ENCODE measurements at regions not wholly inside any gene's neighbourhood (a gene's known extent, or its start where the extent isn't known, plus 50 kb on each side); places are given as distances from the start of the nearest gene placed in this dataset.

DNA sequence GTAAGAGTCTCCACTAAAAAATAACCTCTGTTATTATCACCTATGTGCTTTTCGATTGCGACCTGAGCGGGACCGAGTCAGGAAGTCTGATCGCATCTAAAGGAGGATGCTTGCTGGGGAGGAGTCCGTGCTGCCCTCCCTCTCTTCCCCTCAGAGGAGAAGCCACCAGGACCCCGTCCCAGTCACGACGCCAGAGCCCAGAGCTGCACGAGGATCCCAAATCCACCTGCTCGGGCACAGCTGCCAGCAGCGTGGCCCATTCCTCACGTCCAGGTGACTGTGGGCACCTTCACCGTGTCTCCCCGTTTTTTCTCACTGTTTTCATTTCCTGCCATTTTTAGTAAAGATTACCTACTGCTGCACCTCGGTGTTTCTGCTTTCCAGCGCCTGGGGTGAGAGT is 390.3 kb downstream of the BRD1 start:
- no peak for DNase-seq (ENCODE audit: low spot score)

DNA sequence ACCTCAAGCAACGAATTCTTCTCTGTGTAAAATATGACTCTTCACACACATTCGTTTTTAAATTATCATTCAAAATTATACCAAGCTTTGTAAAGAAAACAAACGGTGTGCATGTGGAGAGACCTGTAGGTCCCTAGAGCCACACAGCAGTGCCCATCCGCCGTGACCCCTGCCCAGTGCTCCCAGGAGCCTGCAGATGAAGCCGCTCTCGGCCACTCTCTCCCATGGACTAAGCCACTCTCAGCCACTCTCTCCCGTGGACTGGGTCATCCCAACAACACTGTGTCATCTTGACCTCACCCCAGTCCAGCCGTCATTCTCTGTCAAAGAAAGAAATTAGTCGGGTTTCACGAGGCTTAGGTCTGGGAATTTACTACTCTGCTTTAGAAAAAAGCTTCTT is 391.6 kb downstream of the BRD1 start:
- DNase-seq (ENCODE audit: low spot score): no peak

DNA sequence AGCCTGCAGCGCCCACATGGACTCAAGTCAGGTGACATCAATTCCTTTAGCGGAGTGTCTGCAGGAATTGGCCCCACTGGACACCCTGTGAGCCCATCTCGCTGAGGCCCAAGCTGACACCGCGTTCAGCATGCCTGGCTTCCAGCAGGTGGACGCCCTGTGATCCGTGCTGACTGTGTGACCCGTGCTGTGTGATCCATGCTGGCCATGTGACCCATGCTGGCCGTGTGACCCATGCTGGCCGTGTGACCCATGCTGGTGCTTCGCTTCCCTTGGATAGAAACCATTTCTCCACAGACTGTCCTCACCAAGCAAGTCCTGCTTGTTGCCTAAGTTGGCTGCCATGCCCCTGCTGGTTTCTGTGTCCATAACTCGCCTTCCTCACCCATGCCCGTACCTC is 392.1 kb downstream of the BRD1 start:
- no peak for DNase-seq (ENCODE audit: low spot score)

DNA sequence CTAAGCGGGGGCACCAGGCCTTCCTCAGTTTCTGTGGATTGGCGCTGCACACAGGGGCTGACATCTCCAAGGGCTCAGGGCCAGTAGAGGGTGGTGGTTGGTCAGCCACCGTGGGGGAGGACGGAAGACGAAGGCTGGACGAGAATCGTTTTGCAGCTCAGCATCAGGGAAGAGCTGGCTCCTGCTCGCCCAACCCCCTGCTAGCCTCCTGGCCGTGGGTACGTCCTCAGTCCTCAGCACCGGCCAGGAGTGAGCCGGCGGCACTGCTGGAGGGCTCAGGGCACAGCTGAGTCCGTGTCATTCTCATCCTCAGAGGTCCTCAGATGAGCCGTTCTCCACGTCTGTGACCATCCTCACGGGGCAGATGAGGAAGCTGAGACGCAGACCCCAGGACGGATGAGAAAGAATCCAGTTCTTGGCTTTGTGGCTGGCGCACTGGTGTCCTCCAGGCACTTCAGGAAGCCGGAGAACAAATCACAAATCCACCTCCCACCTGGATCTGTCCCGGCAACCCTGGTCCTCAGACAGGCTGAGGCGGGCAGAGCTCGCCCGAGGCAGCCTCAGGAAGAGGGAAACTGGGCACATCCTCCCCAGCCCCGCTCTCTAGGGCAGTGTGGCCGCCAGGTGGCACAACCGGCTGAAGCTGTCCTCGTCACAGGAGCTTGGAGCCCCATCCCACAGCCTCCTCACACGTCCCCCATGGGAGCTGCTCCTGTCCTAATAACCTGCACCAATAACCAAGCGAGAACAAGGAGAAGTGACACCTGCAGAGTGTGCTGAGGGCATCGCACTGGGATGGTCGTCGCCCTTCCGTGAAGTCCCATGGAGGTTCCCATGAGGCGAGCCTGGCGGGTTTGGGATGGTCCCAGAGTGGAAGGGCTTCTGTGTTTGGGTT is 393.7 kb downstream of the BRD1 start:
- no peak for DNase-seq (ENCODE audit: low spot score)

DNA sequence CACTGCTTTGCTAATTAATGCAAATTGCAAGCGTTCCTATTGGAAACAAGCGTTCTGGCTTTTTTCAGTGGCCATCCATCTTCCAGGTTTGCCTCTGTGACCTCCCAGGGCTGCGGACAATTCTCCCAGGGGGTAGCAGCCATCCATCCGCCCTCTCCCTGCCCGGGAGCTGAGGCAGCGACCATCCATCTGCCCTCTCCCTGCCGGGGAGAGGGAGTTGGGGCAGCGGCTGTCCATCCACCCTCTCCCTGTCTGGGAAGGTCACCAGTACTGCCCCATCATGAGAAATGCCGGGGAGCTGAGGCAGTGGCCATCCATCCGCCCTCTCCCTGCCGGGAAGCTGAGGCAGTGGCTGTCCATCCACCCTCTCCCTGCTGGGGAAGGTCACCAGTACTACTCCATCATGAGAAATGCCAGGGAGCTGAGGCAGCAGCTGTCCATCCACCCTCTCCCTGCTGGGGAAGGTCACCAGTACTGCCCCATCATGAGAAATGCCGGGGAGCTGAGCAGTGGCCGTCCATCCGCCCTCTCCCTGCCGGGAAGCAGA is 394.7 kb downstream of the BRD1 start:
- DNase-seq (ENCODE audit: low spot score): no peak

DNA sequence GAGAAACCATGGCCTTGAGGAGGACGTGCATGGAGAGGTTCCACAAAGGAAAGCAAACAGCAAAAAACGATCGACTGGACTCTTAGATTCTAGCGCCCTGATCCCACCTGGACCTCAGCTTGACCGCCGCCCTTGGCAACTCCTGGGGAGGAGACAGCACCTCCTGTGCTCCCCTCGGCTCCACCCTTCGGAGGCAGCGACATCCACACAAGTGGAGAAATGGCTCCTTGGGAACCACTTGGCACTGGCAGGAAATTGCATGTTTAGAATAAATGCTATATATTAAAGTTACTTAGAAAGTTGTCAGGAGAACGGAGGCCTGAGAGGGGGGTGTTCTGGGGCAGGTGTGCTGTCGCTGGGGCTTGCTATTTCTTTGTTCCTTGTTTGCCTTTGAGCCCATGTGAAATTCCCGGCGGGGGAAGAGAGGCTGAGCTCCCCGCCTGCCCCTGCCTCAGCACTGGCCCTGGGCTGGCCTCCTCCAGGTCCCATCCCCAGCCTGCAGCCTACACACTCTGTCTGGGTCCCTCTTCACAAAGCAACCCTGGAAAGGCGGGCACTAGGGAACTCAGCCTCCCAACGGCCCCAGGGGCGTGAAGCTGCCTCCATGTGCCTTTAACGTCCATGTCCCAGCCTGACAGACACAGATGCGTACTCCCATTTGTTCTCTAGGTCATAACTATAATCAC is 395.3 kb downstream of the BRD1 start:
- no peak for DNase-seq (ENCODE audit: low spot score)

DNA sequence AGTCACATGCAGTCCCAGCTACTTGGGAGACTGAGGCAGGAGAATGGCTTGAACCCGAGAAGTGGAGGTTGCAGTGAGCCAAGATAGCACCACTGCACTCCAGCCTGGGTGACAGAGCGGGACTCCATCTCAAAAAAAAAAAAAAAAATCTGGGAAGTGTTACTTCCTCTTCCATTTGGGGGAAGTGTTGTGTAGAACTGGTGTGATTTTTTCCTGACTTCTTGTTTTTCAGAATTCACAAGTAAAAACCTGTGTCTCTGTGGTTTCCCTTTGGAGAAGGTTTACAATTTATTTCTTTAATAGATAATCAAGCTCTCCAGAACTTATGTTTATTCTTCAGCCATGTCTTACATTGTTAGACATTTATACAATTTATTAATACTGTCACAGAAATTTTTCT is 396.1 kb downstream of the BRD1 start:
- DNase-seq (ENCODE audit: low spot score): no peak

DNA sequence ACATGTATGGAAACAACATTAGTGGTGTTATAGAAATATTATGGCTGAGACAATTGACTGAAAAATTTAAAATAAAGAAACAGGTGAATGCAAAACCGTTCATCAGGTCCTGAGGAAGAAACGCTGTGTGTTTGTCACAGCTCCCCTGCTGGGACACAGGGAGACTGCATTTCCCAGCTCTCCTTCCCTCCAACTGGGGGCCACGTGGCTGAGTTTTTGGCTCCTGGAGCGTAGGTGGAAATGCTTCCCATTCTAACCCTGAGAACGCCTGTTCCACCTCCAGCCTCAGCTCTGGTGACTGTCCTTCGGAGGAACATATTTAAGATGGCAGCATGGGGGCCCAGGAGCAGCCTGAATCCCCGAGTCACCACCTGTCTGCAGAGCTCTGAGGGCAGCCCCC is 398.6 kb downstream of the BRD1 start:
- no peak for DNase-seq (ENCODE audit: low spot score)

DNA sequence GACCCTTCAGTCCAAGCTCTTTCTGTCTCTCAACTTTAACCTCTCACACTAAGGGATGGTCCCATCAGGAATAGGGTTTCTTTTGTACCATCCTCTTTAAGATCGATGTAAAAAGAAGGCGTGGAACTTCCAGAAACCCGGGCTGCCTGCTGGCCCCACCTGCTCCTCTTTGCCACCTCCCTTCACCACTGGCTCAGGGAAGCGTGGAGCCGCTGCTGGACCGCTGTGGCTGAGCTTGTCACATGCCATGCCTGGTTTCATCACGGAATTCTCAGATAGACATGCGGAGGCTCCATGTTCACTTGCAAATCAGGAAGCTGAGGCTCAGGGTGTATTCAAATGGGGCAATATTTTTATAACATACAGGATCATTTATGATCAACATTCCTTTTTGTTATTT is 399.7 kb downstream of the BRD1 start:
- peak; percentile 34 for DNase-seq (ENCODE audit: low spot score)

DNA sequence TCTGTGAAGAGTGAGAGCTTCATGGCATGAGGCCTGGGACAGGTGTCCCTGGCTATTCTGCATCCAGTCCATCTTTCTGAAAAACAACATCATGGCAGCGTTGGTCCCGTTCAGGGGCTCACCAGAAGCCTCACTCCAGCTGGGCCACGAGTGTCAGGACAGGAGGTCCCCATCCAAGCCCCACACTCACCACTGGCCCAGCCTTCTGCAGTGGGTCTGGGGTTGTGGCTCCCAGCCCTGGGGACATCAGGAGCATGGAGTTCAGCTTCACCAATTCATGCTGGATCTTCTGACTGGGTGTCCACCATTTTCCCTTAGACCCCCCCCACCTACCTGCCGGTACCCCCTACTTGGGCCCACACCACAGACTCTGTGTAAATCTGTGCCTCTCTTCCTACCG is 400.3 kb downstream of the BRD1 start:
- peak; percentile 30 for DNase-seq (ENCODE audit: low spot score)

DNA sequence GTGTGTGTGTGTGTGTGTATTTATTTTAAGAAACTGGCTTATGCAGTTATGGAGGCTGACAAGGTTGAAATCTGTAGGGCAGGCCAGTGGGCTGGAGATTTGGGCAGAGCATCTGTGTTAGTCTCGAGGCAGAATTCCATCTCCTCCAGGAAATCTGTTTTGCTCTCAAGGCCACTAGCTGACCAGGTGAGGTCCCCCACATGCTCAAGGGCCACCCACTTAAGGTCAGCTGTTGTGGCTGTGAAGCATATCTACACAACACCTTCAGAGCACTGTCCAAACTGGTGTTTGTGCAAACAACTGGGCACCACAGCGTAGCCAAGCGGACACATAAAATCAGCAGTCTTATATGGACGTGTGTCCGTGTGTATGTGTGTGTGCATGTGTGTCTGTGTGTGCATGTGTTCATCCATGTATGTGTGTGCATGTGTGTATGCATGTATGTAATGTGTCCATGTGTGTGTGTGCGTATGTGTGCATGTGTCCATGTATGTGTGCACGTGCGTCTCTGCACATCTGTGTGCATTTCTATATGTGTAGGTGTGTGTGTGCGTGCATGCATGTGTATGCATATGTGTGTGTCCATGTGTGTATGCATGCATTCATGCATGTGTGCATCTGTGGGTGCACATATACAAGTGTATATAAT is 400.9 kb downstream of the BRD1 start:
- no peak for DNase-seq (ENCODE audit: low spot score)

DNA sequence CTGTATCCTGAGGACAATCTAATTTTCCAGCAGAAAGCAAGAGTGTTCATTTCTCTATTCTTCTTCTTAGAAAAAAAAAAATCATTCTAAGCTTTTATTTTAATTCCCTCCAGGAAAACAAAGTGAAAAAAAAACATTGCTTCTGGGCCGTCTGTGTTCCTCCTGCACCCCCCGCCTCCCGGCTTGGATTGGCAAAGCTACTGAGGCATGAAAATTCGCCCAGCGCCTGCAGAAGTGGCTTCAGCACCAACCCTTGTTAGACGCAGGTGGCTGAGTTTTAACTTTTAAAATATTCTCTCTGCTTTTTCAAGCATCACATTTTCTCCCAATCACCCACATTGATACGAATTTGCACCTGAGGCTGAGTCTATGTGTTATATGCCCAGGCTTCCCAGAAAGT is 401.6 kb downstream of the BRD1 start:
- peak; percentile 42 for DNase-seq (ENCODE audit: low spot score)

DNA sequence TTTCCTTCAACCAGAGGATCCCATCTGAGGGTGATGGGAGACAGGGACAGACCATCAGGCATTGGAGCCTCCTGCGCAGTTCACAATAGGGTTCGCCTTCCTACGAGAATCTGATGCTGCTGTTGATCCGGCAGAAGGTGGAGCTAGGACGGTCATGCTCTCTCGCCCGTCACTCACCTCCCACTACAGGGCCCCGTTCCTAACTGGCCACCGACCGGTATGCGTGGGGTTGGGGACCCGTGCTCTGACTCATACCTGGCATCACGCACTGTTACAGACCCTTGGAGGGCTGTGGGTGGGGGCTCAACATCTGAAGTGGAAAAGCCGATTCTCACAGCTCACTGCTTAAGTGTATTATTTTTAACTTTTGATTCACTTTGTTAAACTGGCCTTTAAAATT is 402.3 kb downstream of the BRD1 start:
- DNase-seq (ENCODE audit: low spot score): no peak

DNA sequence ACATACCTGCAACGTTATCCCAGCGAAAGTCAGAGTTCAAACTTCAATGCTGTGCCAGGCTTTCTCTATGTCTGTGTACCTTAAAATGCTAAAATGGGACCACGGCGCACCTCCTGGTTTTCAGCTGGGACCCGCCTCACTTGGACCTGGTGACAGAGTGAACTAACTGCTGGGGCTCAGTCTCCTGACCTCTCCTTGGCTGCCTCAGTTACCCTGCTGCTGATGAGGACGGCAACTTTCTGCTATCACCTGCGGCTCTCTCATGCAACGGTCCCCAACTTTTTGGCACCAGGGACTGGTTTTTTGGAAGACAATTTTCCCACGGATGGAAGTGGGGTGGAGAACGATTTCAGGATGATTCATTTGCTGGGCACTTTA is 402.8 kb downstream of the BRD1 start:
- no peak for DNase-seq (ENCODE audit: low spot score)

DNA sequence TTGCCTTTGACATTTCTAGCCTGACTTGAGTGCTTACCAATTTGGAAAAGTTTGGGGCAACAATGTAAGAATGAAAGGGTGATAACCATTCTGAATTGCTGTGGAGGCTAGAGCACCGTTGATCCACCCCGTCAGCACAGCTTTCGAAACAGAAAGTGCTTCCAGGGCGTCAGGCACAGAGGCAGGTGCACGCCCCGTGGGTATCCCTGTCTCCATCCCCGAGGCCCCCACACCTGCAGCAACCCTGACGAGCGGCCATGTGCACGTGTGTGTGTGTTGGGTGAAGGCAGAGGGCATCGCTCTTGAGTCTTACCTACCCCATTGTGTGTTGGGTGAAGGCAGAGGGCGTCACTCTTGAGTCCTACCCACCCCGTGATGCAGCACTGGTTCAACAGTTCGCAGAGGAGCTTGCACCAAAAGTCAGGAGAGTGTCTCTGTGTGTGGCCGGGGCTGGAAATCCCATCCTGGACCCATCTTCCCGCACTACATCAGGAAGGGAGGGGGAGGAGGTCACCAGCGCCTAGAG is 404.5 kb downstream of the BRD1 start:
- DNase-seq (ENCODE audit: low spot score): no peak

DNA sequence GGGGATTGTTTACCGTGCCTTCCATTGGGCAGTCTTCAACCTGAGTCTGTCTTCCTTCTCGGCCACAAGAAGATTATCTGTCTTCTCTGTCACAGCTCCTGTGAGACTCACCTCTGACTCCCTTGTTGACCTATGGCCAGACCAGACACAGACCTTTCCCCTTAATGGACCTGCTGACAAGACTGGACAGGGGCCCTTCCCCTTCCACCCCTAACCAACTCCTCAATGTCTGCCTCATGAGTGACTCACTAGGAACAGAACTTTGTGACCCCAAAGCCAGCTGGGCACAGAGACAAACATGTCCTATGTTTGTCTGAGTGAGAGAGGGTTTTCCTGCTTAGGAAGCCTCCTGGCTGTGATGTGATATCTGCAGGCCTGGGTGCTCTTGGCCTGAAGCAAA is 405.0 kb downstream of the BRD1 start:
- DNase-seq (ENCODE audit: low spot score): no peak

DNA sequence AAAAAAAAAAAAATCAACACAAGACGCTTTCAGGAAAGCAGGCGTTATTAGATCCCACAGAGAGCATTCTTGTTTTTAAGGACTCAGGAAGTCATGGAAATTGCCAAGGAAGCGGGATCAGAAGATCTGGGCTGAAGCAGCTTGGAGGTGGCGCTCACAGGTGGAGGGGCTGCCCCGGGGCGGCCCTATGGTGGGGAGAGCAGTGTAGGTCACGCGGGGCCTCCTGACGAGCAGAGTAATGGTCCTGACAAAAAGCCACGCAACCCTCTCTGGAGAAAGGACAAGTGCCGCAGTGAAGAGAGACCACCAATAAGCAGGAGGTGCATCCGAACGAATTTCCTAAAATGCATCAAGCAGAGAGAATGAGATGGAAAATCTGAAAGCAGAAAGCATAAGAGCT is 407.0 kb downstream of the BRD1 start:
- DNase-seq (ENCODE audit: low spot score): no peak

DNA sequence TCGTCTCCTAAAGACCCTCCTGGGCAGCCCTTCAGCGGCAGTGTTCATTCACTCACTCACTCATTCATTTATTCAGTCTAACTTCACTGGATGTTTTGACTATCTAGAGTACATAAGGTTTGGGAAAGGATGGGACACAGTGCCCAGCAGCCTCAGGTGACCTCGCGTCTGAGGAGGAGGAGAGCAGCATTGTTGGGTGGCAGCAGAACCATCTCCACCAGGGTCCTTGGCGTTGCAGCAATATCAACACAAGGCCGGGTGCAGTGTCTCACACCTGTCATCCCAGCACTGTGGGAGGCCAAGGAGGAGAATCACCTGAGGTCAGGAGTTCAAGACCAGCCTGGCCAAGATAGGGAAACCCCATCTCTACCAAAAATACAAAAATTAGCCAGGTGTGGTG is 408.0 kb downstream of the BRD1 start:
- DNase-seq (ENCODE audit: low spot score): no peak

DNA sequence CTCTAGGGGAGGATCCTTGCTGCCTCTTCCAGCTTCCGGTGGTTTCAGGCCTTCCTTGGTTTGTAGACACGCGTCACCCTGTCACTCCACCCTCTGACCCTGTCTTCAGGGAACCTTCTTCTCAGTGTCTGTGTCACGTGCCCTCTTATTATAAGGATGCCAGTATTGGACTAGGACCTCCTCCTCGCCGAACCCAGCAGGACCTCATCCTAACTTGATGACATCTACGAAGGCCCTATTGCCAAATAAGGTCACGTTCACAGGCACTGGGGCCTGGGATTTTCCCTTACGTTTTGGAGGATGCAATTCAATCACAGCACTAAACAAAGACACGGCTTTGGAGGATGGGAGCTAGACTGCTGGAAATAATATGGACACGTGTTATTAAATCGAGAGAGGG is 408.7 kb downstream of the BRD1 start:
- no peak for DNase-seq (ENCODE audit: low spot score)

DNA sequence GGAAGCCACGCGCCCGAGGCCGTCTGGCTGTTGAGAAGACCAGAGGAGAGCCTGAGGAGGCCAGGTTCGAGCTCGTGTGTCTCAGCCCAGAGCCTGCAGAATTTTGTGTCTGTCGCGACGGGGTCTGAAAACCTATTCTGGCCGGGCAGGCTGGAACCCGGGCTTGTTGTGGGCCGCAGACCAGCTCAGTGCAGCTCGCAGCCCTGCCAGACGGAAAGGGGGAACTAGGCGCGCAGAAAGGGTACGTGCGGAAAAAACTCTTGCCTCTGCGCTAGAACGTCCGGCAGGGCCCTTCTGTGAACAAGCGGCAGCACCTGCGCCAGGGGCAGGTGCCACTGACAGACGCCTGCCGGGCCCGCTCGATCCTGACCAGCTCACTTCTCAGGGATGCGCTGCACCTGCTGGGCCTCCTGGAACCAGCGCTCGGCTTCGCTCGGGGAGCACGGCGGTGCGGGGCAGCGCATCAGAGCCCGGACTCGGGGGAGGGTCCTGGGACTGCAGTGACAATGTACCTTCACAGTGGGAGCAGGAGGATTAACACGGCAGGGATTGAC is 409.3 kb downstream of the BRD1 start:
- DNase-seq (ENCODE audit: low spot score): no peak

DNA sequence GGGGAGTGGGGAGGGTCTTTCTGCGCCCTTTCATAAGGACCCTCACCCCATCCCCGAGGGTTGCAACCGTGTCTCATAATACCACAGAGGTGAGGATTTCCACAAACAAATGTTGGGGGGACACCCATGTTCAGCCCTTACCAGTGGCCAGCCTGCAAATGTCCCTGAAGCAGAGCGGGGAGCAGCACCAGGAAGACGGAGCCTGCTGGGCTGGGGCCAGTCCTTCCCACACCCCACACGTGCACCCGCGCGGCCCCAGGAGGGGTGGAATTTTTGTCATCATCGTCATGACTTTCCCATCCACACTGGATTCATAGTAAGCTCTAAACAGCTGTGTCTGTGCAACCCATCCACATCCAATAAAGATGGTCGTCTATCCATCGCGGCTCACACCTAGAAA is 409.8 kb downstream of the BRD1 start:
- no peak for DNase-seq (ENCODE audit: low spot score)

DNA sequence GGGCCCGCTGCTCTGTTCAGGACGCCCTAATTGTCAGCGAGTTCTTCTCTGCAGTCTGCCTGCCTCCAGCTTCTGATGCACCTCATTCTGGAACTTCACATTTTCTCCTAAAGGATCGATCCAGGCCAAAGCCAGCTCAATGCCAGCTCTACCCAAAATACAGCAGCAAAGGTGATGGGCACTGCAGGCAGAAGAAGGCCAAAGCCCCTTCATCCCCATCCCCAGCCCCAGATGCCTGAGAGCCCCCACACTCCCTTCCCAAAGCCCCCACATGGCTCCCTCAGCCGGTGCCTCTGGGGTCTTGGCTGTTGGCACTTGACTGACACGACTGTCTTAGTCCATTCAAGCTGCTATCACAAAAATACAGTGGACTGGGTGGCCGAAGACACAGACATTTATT is 410.3 kb downstream of the BRD1 start:
- DNase-seq (ENCODE audit: low spot score): no peak
